CD4-positive, alpha-beta memory T cell (primary cell): ENCODE measurements at regions not wholly inside any gene's neighbourhood (a gene's known extent, or its start where the extent isn't known, plus 50 kb on each side); places are given as distances from the start of the nearest gene placed in this dataset.

ENCODE experiments used
- CTCF ChIA-PET: fragments of 350-600 bp; sonication (Branson Sonifier 250); formaldehyde crosslinking; loops from one replicate; lab custom pipeline; 2021; ENCODE audit warnings: inconsistent platforms; ENCODE audit not compliant: partially characterized antibody; lab: Charles Lee
- POLR2A ChIA-PET: fragments of 350-600 bp; sonication (Branson Sonifier 250); formaldehyde crosslinking; loops from one replicate; lab custom pipeline; 2021; ENCODE audit not compliant: partially characterized antibody; lab: Charles Lee
- DNase-seq, 5 donors: peaks; one replicate each; pipeline versions ENCODE4 v3.0.0 to v3.0.0-alpha.2; 2020 to 2022; ENCODE audit warnings: mixed read lengths in 1 of 5
- H3K27ac ChIP-seq: one replicate; pipeline ENCODE4 v1.7.0; 2013; ENCODE audit warnings: low read depth, low read length
- H3K27me3 ChIP-seq: 2 replicates; pipeline ENCODE4 v1.7.0; 2013; ENCODE audit warnings: mild to moderate bottlenecking, low read length, moderate library complexity; ENCODE audit not compliant: insufficient read depth
- H3K36me3 ChIP-seq: 2 replicates; pipeline ENCODE4 v1.7.0; 2013; ENCODE audit warnings: mild to moderate bottlenecking, low read length, moderate library complexity; ENCODE audit not compliant: insufficient read depth
- H3K4me1 ChIP-seq: 2 replicates; pipeline ENCODE4 v1.7.0; 2013; ENCODE audit warnings: mild to moderate bottlenecking, low read length, moderate library complexity; ENCODE audit not compliant: insufficient read depth
- H3K4me3 ChIP-seq, 2 donors: one replicate each; pipeline ENCODE4 v1.7.0; 2013; ENCODE audit warnings: low read length in 2 of 2, mild to moderate bottlenecking in 1 of 2
- H3K9me3 ChIP-seq, 2 donors: one replicate each; pipeline ENCODE4 v1.7.0; 2013; ENCODE audit warnings: low read length in 2 of 2, control low read depth in 1 of 2; ENCODE audit not compliant: control insufficient read depth in 1 of 2
- H3K27ac Mint-ChIP-seq, 7 donors: one replicate each; pipeline ENCODE4 v1.8.0; 2020 to 2021; ENCODE audit warnings: mixed read lengths in 7 of 7, mild to moderate bottlenecking in 6 of 7, inconsistent platforms in 3 of 7, moderate library complexity in 3 of 7
- H3K27me3 Mint-ChIP-seq, 2 donors: one replicate each; pipeline ENCODE4 v1.8.0; 2020 to 2021; ENCODE audit warnings: mixed read lengths in 2 of 2
- H3K36me3 Mint-ChIP-seq, 2 donors: one replicate each; pipeline ENCODE4 v1.8.0; 2020 to 2021; ENCODE audit warnings: mixed read lengths in 2 of 2, inconsistent platforms in 1 of 2, mild to moderate bottlenecking in 1 of 2
- H3K4me1 Mint-ChIP-seq, 4 donors: one replicate each; pipeline ENCODE4 v1.8.0; 2020 to 2021; ENCODE audit warnings: mixed read lengths in 4 of 4, mild to moderate bottlenecking in 1 of 4
- H3K4me3 Mint-ChIP-seq, 8 donors: one replicate each; pipeline ENCODE4 v1.8.0; 2020 to 2021; ENCODE audit warnings: mixed read lengths in 8 of 8, mild to moderate bottlenecking in 7 of 8, moderate library complexity in 6 of 8, inconsistent platforms in 3 of 8
- H3K9me3 Mint-ChIP-seq, 8 donors: one replicate each; pipeline ENCODE4 v1.8.0; 2020 to 2021; ENCODE audit warnings: mixed read lengths in 8 of 8, mild to moderate bottlenecking in 5 of 8, inconsistent platforms in 3 of 8, moderate library complexity in 1 of 8
- intact Hi-C: fragments of 100-400 bp; cut with micrococcal nuclease; formaldehyde crosslinking; loops from one replicate; pipeline ENCODE4 v1.15.1; 2023

- no peak for DNase-seq
- H3K27ac Mint-ChIP-seq = no peak overlapping the region
- H3K27ac ChIP-seq = no peak overlapping the region
- no peaks in the 10 kb centered on the region for H3K4me1 Mint-ChIP-seq
- no peaks in the 10 kb centered on the region for H3K9me3 Mint-ChIP-seq
- no peaks in the 10 kb centered on the region for H3K36me3 Mint-ChIP-seq
- no peak overlapping the region for H3K4me3 Mint-ChIP-seq
- ChIA-PET POLR2A (no interaction called here), CTCF (no interaction called here)
- H3K27me3 Mint-ChIP-seq = peaks cover 8 to 14% of the 10 kb centered on the region in 2 donors
- H3K9me3 ChIP-seq = no peaks in the 10 kb centered on the region
- peaks cover 7% of the 10 kb centered on the region for H3K27me3 ChIP-seq
- no peaks in the 10 kb centered on the region for H3K36me3 ChIP-seq
- no peak overlapping the region for H3K4me3 ChIP-seq
- intact Hi-C loops = no loop called here
- no peaks in the 10 kb centered on the region for H3K4me1 ChIP-seq
These were observed 241.8 kb upstream of the FOXQ1 start for GRCh38 chr6:1070085-1070521.

GRCh38 chr6:1068905-1069304 is 243.0 kb upstream of the FOXQ1 start:
- Histone ChIP-seq H3K27ac (no peak overlapping the region), H3K4me3 (no peak overlapping the region), H3K4me1 (no peaks in the 10 kb centered on the region), H3K9me3 (no peaks in the 10 kb centered on the region), H3K36me3 (no peaks in the 10 kb centered on the region), H3K27me3 (peaks cover 7% of the 10 kb centered on the region)
- no peaks in the 10 kb centered on the region for H3K4me1 Mint-ChIP-seq
- H3K9me3 Mint-ChIP-seq = no peaks in the 10 kb centered on the region
- H3K27me3 Mint-ChIP-seq = peaks cover 6 to 14% of the 10 kb centered on the region in 2 donors
- H3K4me3 Mint-ChIP-seq = no peak overlapping the region
- H3K36me3 Mint-ChIP-seq = no peaks in the 10 kb centered on the region
- H3K27ac Mint-ChIP-seq = no peak overlapping the region
- intact Hi-C loops = no loop called here
- DNase-seq = no peak
- ChIA-PET POLR2A (no interaction called here), CTCF (no interaction called here)

GRCh38 chr6:1068068-1068467 is 243.8 kb upstream of the FOXQ1 start:
- POLR2A ChIA-PET = no interaction called here
- Histone ChIP-seq H3K27ac (no peak overlapping the region), H3K4me3 (no peak overlapping the region), H3K27me3 (peaks cover 7% of the 10 kb centered on the region), H3K36me3 (no peaks in the 10 kb centered on the region), H3K4me1 (no peaks in the 10 kb centered on the region), H3K9me3 (no peaks in the 10 kb centered on the region)
- no peaks in the 10 kb centered on the region for H3K9me3 Mint-ChIP-seq
- no peak for DNase-seq
- no peak overlapping the region for H3K27ac Mint-ChIP-seq
- CTCF ChIA-PET = no interaction called here
- no peak overlapping the region for H3K4me3 Mint-ChIP-seq
- intact Hi-C loops = no loop called here
- H3K4me1 Mint-ChIP-seq = no peaks in the 10 kb centered on the region
- no peaks in the 10 kb centered on the region for H3K36me3 Mint-ChIP-seq
- peaks cover 6 to 12% of the 10 kb centered on the region in 2 donors for H3K27me3 Mint-ChIP-seq

GRCh38 chr6:1067346-1067745 is 244.6 kb upstream of the FOXQ1 start:
- ChIA-PET POLR2A (no interaction called here), CTCF (interaction anchor here (0.5 kb wide), 1 partner anchor 774 kb away, joined by 4 read pairs; no protein-coding TSS in a partner anchor)
- H3K9me3 Mint-ChIP-seq = no peaks in the 10 kb centered on the region
- no peak for DNase-seq
- H3K4me3 ChIP-seq = no peak overlapping the region
- no peak overlapping the region for H3K27ac Mint-ChIP-seq
- H3K4me1 Mint-ChIP-seq = no peaks in the 10 kb centered on the region
- intact Hi-C loops = no loop called here
- no peak overlapping the region for H3K27ac ChIP-seq
- H3K4me1 ChIP-seq = no peaks in the 10 kb centered on the region
- no peak overlapping the region for H3K4me3 Mint-ChIP-seq
- peaks cover 6 to 12% of the 10 kb centered on the region in 2 donors for H3K27me3 Mint-ChIP-seq
- H3K9me3 ChIP-seq = no peaks in the 10 kb centered on the region
- H3K27me3 ChIP-seq = peaks cover 7% of the 10 kb centered on the region
- H3K36me3 ChIP-seq = no peaks in the 10 kb centered on the region
- H3K36me3 Mint-ChIP-seq = no peaks in the 10 kb centered on the region

GRCh38 chr6:1066449-1067090 is 245.3 kb upstream of the FOXQ1 start:
- intact Hi-C loops = no loop called here
- Mint-ChIP-seq H3K4me3 (no peak overlapping the region), H3K36me3 (no peaks in the 10 kb centered on the region)

GRCh38 chr6:1065986-1066385 is 245.9 kb upstream of the FOXQ1 start:
- H3K27ac ChIP-seq = no peak overlapping the region
- peaks cover 6 to 14% of the 10 kb centered on the region in 2 donors for H3K27me3 Mint-ChIP-seq
- POLR2A ChIA-PET = no interaction called here
- H3K9me3 ChIP-seq = no peaks in the 10 kb centered on the region
- no peak overlapping the region for H3K4me3 ChIP-seq
- CTCF ChIA-PET = no interaction called here
- H3K27ac Mint-ChIP-seq = no peak overlapping the region
- no peaks in the 10 kb centered on the region for H3K4me1 ChIP-seq
- DNase-seq = no peak
- H3K36me3 Mint-ChIP-seq = no peaks in the 10 kb centered on the region
- intact Hi-C loops = no loop called here
- H3K27me3 ChIP-seq = no peaks in the 10 kb centered on the region
- H3K9me3 Mint-ChIP-seq = peaks cover 0 to 2% (median 0%) of the 10 kb centered on the region in 8 donors
- no peaks in the 10 kb centered on the region for H3K36me3 ChIP-seq
- no peak overlapping the region for H3K4me3 Mint-ChIP-seq
- no peaks in the 10 kb centered on the region for H3K4me1 Mint-ChIP-seq

More at GRCh38 chr6:1066449-1067090, 245.3 kb upstream of the FOXQ1 start:
- H3K27ac ChIP-seq = no peak overlapping the region
- H3K9me3 ChIP-seq = no peaks in the 10 kb centered on the region
- no peaks in the 10 kb centered on the region for H3K4me1 ChIP-seq
- DNase-seq = no peak
- H3K36me3 ChIP-seq = no peaks in the 10 kb centered on the region
- no peak overlapping the region for H3K4me3 ChIP-seq
- H3K27me3 Mint-ChIP-seq = peaks cover 6 to 14% of the 10 kb centered on the region in 2 donors
- ChIA-PET CTCF (interaction anchor here (0.5 kb wide), 1 partner anchor 774 kb away, joined by 4 read pairs; no protein-coding TSS in a partner anchor), POLR2A (no interaction called here)
- H3K4me1 Mint-ChIP-seq = no peaks in the 10 kb centered on the region
- H3K27me3 ChIP-seq = peaks cover 2% of the 10 kb centered on the region
- H3K27ac Mint-ChIP-seq = no peak overlapping the region
- peaks cover 0 to 2% (median 0%) of the 10 kb centered on the region in 8 donors for H3K9me3 Mint-ChIP-seq

- CTCF ChIA-PET = interaction anchor here (1.2 kb wide), 1 partner anchor 13 kb away, joined by 3 read pairs; no protein-coding TSS in a partner anchor
- no peak overlapping the region for H3K4me3 Mint-ChIP-seq
- POLR2A ChIA-PET = no interaction called here
- H3K36me3 Mint-ChIP-seq = no peaks in the 10 kb centered on the region
- intact Hi-C loops = no loop called here
- Histone ChIP-seq H3K27ac (no peak overlapping the region), H3K4me1 (no peaks in the 10 kb centered on the region), H3K9me3 (no peaks in the 10 kb centered on the region), H3K36me3 (no peaks in the 10 kb centered on the region), H3K4me3 (no peak overlapping the region), H3K27me3 (no peaks in the 10 kb centered on the region)
- H3K9me3 Mint-ChIP-seq = peaks cover 0 to 2% (median 0%) of the 10 kb centered on the region in 8 donors
- peaks cover 7 to 9% of the 10 kb centered on the region in 2 donors for H3K27me3 Mint-ChIP-seq
- H3K27ac Mint-ChIP-seq = no peak overlapping the region
- DNase-seq = no peak
- no peaks in the 10 kb centered on the region for H3K4me1 Mint-ChIP-seq
These were observed 248.1 kb upstream of the FOXQ1 start for GRCh38 chr6:1063671-1064355.
